AG08395 (cell line): ENCODE measurements at regions not wholly inside any gene's neighbourhood (a gene's known extent, or its start where the extent isn't known, plus 50 kb on each side); places are given as distances from the start of the nearest gene placed in this dataset.

Source experiments
- DNase-seq: peaks from one replicate; pipeline ENCODE4 v3.0.0; 2012; ENCODE audit warnings: mixed read lengths, low spot score

- DNase-seq = no peak
These were observed 136.8 kb downstream of the FOXD2 start for GRCh38 chr1:47574451-47575165.

DNA sequence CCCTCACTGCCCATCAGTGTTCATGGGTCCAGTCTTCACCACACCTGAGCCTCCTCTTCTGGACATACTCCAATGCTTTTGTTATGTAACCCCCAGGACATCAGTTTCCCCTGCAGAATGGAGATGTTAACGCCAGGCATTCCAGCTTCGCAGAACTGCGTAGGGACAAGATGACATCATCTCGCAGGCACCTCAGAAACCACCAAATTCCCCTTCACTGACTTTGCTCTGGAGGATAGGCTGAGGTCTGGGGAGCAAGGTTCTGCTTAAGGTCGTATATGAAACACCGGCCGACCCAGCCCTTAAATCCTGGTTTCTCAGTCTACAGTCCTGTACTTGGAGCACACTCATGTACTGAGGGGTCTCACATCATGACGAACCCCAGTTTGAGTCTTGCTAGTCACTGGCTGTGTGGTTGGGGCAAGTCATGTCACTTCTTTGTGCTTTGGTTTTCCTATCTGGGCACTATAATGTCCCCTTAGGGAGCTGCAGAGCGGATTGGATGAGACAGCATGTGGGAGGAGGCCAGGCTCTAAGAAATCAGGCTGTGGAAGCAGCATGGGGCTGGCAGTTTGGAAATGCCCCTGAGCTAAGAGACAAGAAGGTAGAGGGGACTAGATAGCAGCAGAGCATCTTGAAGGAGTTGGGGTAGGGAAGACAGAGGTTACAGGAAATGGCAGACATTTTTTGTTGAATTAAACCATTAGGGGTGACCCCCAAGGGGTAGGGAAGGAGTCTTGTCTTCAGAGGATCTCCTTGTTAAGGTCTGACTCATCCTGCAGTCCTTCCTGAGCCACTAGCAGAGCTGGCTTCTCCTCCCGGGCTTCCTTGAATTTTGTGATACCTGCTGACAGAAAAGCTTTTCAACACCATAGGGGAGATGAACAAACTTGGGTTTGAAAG lies 138.3 kb downstream of the FOXD2 start:
- no peak for DNase-seq

DNA sequence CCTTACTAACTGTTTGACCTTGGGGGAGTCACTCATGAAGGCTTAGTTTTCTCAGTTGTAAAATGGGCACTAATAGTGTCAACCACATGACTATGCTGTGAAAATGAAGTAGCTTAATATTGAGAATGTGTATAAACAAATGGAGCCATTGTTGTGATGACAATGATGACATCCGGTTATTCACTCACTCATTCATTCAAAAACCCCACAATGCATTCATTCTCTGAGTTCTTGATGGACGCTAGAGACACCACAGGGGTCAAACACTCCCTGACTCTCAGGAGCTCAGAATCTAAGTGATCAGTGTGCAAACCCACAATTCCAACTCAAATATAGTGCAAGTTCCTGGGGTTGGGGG lies 138.9 kb downstream of the FOXD2 start:
- DNase-seq = no peak

- no peak for DNase-seq
These were observed 139.6 kb downstream of the FOXD2 start for GRCh38 chr1:47577303-47578025.

DNA sequence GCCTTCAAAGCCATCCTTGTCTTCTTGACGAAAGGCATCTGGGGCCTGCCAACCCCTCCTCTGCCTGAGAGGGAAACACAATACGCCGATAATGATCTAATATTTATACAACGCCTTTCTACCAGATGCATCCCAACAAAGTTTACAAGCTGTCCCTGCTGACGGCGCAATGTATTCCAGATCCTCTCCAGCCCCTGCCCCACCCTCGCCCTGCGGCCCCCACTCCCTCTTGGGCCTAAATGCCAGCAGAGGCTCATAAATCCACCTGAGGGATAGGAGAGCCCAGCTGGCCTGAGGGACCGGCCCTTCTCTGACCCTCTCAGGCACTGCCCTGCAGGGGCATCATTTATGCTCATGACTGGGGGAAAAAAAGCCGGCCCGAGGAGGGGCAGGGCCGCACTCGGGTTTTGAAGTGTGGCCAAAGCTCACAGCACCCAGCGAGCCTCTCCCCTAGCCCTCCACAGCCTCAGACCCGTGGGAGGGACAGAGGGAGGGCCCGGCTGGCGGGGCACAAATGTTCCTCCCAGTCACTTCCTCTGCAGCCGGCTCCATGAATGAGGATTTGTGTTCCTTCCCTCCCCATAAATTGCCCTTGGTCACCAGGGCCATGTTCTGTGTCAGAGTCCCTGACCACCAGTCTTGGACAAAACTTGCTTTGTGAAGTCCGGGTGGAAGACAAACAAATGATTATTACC lies 140.3 kb downstream of the FOXD2 start:
- DNase-seq = no peak

- DNase-seq = no peak
These were observed 141.0 kb downstream of the FOXD2 start for GRCh38 chr1:47578721-47579419.

DNA sequence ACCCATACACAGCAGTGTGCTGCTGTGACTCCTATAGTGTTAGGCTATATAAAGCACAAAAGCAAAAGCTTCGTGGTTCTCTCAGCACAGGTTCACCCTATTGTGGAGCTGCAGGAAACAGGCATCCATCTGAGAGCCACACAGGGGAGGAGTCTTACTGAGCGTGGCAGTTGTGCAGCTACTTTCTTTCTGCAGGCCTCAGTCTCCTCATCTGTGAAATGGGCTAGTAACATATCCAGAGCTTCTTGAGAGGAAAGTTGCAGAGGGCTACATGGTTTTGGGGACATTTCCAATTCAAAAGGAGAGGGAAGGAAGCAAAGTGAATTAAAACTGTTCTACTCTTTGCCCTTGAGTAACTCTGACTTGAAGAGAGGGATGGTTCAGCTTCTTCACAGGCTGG lies 142.0 kb downstream of the FOXD2 start:
- DNase-seq = no peak

- DNase-seq = no peak
These were observed 142.7 kb downstream of the FOXD2 start for GRCh38 chr1:47580451-47580995.

GRCh38 chr1:47582891-47583608 lies 145.2 kb downstream of the FOXD2 start:
- DNase-seq = no peak

- no peak for DNase-seq
These were observed 146.4 kb downstream of the FOXD2 start for GRCh38 chr1:47584249-47584648.

DNA sequence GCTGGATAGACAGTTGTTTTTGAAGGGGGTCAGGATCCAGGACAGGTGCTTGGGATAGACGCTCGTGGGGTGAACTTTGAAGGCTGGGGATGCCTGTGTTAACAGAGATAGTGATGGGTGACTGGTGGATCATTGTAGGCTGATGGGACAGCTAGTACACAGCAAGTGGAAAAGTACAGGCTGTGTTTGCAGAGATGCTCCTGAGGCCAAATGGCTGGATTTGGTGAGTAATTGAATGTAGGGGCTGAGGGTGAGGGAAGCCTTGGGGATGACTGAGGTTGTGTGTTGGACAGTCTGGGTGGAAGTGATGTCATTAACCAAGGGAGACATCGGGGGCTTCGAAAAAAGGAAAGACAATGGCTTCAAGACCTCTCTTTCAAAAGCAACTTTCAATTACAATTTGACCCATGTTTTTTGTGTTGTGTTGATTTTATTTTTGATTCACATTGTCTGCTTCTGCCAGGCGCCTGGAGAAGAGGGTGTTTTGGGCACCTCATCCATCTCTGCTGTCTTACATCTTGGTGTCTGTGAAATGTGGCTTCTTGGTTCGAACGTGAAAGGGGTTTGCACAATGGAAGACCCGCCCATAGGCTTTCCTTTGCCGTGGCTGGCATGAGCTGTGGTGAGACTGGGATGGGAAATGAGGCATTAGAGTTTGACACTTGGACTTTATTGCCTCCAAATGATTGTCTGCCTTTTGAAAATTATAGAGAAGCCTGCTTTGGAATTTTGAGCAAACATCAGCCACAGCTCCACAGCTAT lies 147.5 kb downstream of the FOXD2 start:
- no peak for DNase-seq

- DNase-seq = no peak
These were observed 150.2 kb downstream of the FOXD2 start for GRCh38 chr1:47587891-47588582.

DNA sequence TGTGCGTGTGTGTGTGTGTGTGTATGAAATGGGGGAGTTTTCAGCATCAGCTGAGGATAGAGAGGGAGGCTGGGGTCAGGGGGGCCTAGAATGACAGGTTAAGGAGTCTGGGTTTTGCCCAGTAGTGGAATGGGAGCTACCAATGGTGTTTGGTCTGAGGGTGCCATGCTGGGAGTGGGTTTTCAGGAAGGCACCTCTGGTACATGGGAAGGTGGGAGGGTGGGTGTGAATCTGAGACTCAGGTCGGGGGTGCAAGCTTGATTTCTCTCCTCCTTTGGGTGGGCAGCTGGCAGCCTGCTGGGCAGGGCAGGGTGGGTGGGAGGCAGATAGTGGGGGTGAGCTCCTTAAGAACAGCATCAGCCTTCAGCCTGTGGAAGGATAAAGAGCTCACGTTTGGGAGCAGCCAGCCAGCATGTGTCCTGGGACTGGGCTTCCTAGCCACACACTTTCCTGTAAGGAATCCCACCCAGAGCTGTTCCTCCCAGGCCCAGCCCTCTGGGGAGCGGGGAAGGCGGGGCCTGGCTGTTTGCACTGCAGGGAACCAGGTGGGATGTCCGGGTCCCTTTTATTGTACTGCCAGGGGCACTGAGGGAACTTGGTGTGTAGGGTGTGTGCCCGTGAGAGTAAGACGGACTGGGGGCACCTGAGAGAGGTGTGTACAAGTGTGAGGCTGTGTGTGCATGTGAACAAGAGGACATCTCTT lies 152.8 kb downstream of the FOXD2 start:
- DNase-seq = no peak

DNA sequence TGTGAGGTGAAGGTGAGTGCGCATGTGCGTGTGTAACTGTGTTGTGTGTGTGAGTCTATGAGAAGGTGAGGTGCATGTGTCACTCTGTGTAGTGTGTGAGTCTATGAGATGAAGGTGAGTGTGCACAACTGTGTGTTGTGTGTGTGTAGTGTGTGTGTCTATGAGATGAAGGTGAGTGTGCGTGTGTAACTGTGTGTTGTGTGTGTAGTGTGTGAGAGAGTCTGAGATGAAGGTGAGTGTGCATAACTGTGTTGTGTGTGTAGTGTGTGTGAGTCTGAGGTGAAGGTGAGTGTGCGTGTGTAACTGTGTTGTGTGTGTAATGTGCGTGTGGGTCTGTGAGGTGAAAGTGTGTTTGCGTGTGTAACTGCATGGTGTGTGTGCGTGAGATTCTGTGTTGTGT lies 154.0 kb downstream of the FOXD2 start:
- no peak for DNase-seq

DNA sequence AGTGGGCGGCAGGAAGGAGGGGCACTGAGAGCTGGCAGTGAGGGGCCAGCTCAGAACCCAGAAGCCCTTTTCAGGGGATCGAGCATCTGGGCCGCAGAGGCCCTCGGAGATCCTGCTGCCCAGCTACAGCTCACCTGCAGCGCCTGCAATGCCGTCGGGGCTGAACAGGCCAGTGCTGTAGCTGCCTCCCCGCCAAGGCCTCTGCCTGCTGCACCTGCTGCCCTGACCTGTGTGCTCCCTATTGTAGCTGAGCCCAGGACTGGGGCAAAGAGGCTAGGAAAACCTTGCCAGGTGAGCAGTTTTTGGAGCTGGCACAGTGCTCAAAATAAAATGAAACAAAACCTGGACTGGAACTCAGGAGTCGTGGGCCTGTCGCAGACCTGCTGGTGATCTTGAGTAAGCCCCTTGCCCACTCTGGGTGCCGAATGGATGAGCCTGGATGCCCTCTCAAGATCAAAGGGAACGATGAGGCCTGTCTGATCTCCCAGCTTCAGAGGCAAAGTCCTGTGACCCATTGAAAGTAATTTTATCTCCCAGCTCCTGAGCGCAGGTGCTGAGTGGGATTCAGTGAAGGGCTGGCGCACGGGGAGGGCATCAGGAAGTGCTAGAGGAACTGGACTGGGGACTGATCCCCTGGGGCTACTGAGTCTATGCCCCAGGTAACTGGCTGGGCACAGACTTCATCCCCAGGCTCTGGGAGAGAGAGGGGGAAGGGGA lies 154.6 kb downstream of the FOXD2 start:
- DNase-seq = no peak

DNA sequence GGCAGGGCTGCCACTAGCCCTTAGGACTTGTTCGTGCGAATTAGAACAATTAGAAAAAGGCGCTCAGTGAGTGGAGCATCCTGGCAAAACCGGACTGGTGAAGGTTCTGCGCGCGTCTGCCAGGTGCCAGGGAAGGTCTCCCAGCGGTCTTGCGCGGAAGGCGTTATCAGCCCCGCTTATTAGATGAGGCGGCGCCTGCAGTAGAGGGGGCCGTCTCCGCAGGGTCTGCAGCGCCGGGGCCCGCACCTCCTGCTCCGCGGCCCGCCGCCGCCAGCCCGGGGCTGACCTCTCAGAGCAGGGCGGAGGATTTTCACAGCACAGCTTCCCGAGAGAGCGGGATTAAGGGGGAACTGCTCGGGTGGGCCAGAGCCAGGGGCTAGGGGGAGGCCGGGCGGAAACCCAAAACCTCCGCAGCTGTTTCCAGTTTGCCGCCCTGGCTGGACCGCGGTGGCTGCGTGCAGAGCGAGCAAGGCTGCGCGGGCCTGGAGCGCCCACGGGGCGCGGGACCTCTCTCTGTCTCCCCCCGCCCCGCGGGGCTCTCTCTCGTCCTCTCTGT lies 155.2 kb downstream of the FOXD2 start:
- DNase-seq = no peak

GRCh38 chr1:47593598-47594285 lies 155.9 kb downstream of the FOXD2 start:
- no peak for DNase-seq
